CD14-positive monocyte (primary cell): ENCODE measurements at regions not wholly inside any gene's neighbourhood (a gene's known extent, or its start where the extent isn't known, plus 50 kb on each side); places are given as distances from the start of the nearest gene placed in this dataset.

Experiments used
- DNase-seq, 3 donors: peaks; one replicate each; pipeline ENCODE4 v3.0.0-alpha.2; 2011 to 2022
- H2AFZ ChIP-seq: 2 replicates; pipeline ENCODE4 v1.6.0; 2012; ENCODE audit warnings: mild to moderate bottlenecking, low read depth, low read length, inconsistent platforms; ENCODE audit not compliant: insufficient read depth, poor library complexity, severe bottlenecking
- H3K27ac ChIP-seq, 2 donors: 1 replicate in 1 of 2; 2 replicates in 1 of 2; pipeline ENCODE4 v1.5.1; 2012 to 2013; ENCODE audit warnings: low read length in 2 of 2, control low read depth in 1 of 2, inconsistent platforms in 1 of 2, low read depth in 1 of 2, mild to moderate bottlenecking in 1 of 2
- H3K27me3 ChIP-seq, 2 donors: one replicate each; pipeline versions ENCODE4 v1.6.0 to v1.6.1; 2011 to 2013; ENCODE audit warnings: low read length in 2 of 2; ENCODE audit not compliant: control insufficient read depth in 2 of 2, insufficient read depth in 2 of 2
- H3K36me3 ChIP-seq, 2 donors: replicated peaks in 1 of 2; 1 replicate in 1 of 2; 2 replicates in 1 of 2; pipeline versions ENCODE4 v1.5.1 to v1.6.1; 2012 to 2013; ENCODE audit warnings: low read length in 2 of 2, control low read depth in 1 of 2, inconsistent platforms in 1 of 2, mild to moderate bottlenecking in 1 of 2; ENCODE audit not compliant: insufficient read depth in 2 of 2, control insufficient read depth in 1 of 2
- H3K4me1 ChIP-seq, 2 donors: 1 replicate in 1 of 2; 2 replicates in 1 of 2; pipeline versions ENCODE4 v1.5.1 to v1.6.1; 2012 to 2013; ENCODE audit warnings: low read length in 2 of 2, control low read depth in 1 of 2, inconsistent platforms in 1 of 2, mild to moderate bottlenecking in 1 of 2, moderate library complexity in 1 of 2; ENCODE audit not compliant: insufficient read depth in 2 of 2, control insufficient read depth in 1 of 2
- H3K4me2 ChIP-seq: replicated peaks from 2 replicates; pipeline ENCODE3; 2012; ENCODE audit warnings: low read length, moderate library complexity, mild to moderate bottlenecking; ENCODE audit not compliant: poor library complexity, severe bottlenecking; ENCODE audit errors: extremely low read depth
- H3K4me3 ChIP-seq, 3 experiments: fragments of 200-600 bp in 1 of 3; sonication (generic) in 1 of 3; replicated peaks in 1 of 3; 1 replicate in 2 of 3; 2 replicates in 1 of 3; pipeline ENCODE4 v1.5.1; 2011 to 2013; ENCODE audit warnings: low read length in 3 of 3, mild to moderate bottlenecking in 3 of 3, control low read depth in 2 of 3, low read depth in 2 of 3, inconsistent platforms in 1 of 3, moderate library complexity in 1 of 3
- H3K79me2 ChIP-seq: 2 replicates; pipeline ENCODE4 v1.6.0; 2012; ENCODE audit warnings: mild to moderate bottlenecking, control low read depth, inconsistent platforms, low read length, moderate library complexity; ENCODE audit not compliant: insufficient read depth
- H3K9ac ChIP-seq: 2 replicates; pipeline ENCODE4 v1.6.0; 2017; ENCODE audit warnings: low read length, mild to moderate bottlenecking; ENCODE audit not compliant: insufficient read depth, poor library complexity, severe bottlenecking
- H3K9me3 ChIP-seq, 2 donors: replicated peaks in 1 of 2; 1 replicate in 1 of 2; 2 replicates in 1 of 2; pipeline versions ENCODE4 v1.5.1 to v1.6.1; 2012 to 2013; ENCODE audit warnings: low read length in 2 of 2, control low read depth in 1 of 2; ENCODE audit not compliant: control insufficient read depth in 1 of 2, insufficient read depth in 1 of 2
- H4K20me1 ChIP-seq: 2 replicates; pipeline ENCODE4 v1.6.0; 2012; ENCODE audit warnings: mild to moderate bottlenecking, low read length, control low read depth, moderate library complexity; ENCODE audit not compliant: insufficient read depth
- H3K27ac Mint-ChIP-seq, 7 donors: one replicate each; pipeline ENCODE4 v1.8.0; 2020; ENCODE audit warnings: mild to moderate bottlenecking in 7 of 7, mixed read lengths in 7 of 7, moderate library complexity in 6 of 7, inconsistent platforms in 2 of 7
- H3K27me3 Mint-ChIP-seq, 3 donors: one replicate each; pipeline ENCODE4 v1.8.0; 2021 to 2022; ENCODE audit warnings: low read depth in 3 of 3, mild to moderate bottlenecking in 3 of 3, mixed read lengths in 3 of 3, moderate library complexity in 3 of 3, inconsistent platforms in 1 of 3
- H3K36me3 Mint-ChIP-seq, 2 donors: one replicate each; pipeline ENCODE4 v1.8.0; 2020; ENCODE audit warnings: mixed read lengths in 2 of 2, inconsistent platforms in 1 of 2, mild to moderate bottlenecking in 1 of 2
- H3K4me1 Mint-ChIP-seq: one replicate; pipeline ENCODE4 v1.8.0; 2020; ENCODE audit warnings: mild to moderate bottlenecking, mixed read lengths
- H3K4me3 Mint-ChIP-seq, 2 donors: one replicate each; pipeline ENCODE4 v1.8.0; 2020; ENCODE audit warnings: mild to moderate bottlenecking in 2 of 2, mixed read lengths in 2 of 2, moderate library complexity in 1 of 2
- H3K9me3 Mint-ChIP-seq, 7 donors: one replicate each; pipeline ENCODE4 v1.8.0; 2020 to 2022; ENCODE audit warnings: mixed read lengths in 7 of 7, mild to moderate bottlenecking in 6 of 7, moderate library complexity in 6 of 7, inconsistent platforms in 2 of 7
- CTCF ChIP-seq: fragments of 200-600 bp; IDR thresholded peaks from one replicate; pipeline ENCODE4 v1.8.0; 2022; ENCODE audit warnings: antibody characterized with exemption, mild to moderate bottlenecking
- WGBS: methylation state at CpG from one replicate; pipeline ENCODE4 v1.1.5; 2013; ENCODE audit warnings: missing lambda C conversion rate; ENCODE audit not compliant: insufficient coverage; 5-methylcytosine and 5-hydroxymethylcytosine counted together
- intact Hi-C, 2 donors: fragments of 100-400 bp; cut with micrococcal nuclease; formaldehyde crosslinking; loops; one replicate each; pipeline versions ENCODE4 v1.15.0 to v1.15.1; 2023

- Mint-ChIP-seq H3K4me3 (no peak overlapping the region), H3K27ac (no peak overlapping the region)
These were observed 203.1 kb upstream of the NEBL start for GRCh38 chr10:21100190-21100589.

GRCh38 chr10:21099291-21100062 lies 202.4 kb upstream of the NEBL start:
- no peaks in the 10 kb centered on the region for H3K79me2 ChIP-seq
- H3K9me3 ChIP-seq = no peaks in the 10 kb centered on the region
- no peak overlapping the region for H2AFZ ChIP-seq
- H4K20me1 ChIP-seq = no peaks in the 10 kb centered on the region
- H3K36me3 ChIP-seq = no peaks in the 10 kb centered on the region
- H3K27ac Mint-ChIP-seq = no peak overlapping the region
- no peak overlapping the region for H3K4me2 ChIP-seq
- H3K4me1 Mint-ChIP-seq = no peaks in the 10 kb centered on the region
- WGBS = 19% methylated on average over 4 of the region's 6 CpGs
- H3K9me3 Mint-ChIP-seq = peaks cover 0 to 2% (median 0%) of the 10 kb centered on the region in 7 donors
- no peak for DNase-seq
- no peak overlapping the region for H3K27ac ChIP-seq
- H3K27me3 Mint-ChIP-seq = peaks cover 2 to 8% (median 3%) of the 10 kb centered on the region in 3 donors
- no peak overlapping the region for H3K4me3 ChIP-seq
- intact Hi-C loops = no loop called here
- no peaks in the 10 kb centered on the region for H3K27me3 ChIP-seq
- no peaks in the 10 kb centered on the region for H3K4me1 ChIP-seq
- no peak overlapping the region for H3K4me3 Mint-ChIP-seq
- no peaks in the 10 kb centered on the region for H3K36me3 Mint-ChIP-seq
- H3K9ac ChIP-seq = no peak overlapping the region
- TF ChIP-seq CTCF = no peak

More at GRCh38 chr10:21100190-21100589, 203.1 kb upstream of the NEBL start:
- intact Hi-C loops = no loop called here
- Histone ChIP-seq H2AFZ (no peak overlapping the region), H3K36me3 (no peaks in the 10 kb centered on the region), H3K4me2 (no peak overlapping the region), H3K9me3 (no peaks in the 10 kb centered on the region), H3K4me1 (no peaks in the 10 kb centered on the region), H3K79me2 (no peaks in the 10 kb centered on the region), H3K27ac (no peak overlapping the region), H3K27me3 (no peaks in the 10 kb centered on the region), H4K20me1 (no peaks in the 10 kb centered on the region), H3K9ac (no peak overlapping the region), H3K4me3 (no peak overlapping the region)
- Mint-ChIP-seq H3K4me1 (no peaks in the 10 kb centered on the region), H3K27me3 (peaks cover 2 to 8% (median 3%) of the 10 kb centered on the region in 3 donors), H3K36me3 (no peaks in the 10 kb centered on the region), H3K9me3 (peaks cover 0 to 2% (median 0%) of the 10 kb centered on the region in 7 donors)
- 95% methylated on average over 10 of the region's 12 CpGs for WGBS
- TF ChIP-seq CTCF = no peak
- no peak for DNase-seq
